VCaP (cell line): ENCODE measurements at regions not wholly inside any gene's neighbourhood (a gene's known extent, or its start where the extent isn't known, plus 50 kb on each side); places are given as distances from the start of the nearest gene placed in this dataset.

Experiments
- H3K27ac ChIP-seq: fragments of 450-650 bp; 2 replicates; pipeline ENCODE4 v1.5.1; 2017
- TF ChIP-seq, protein P1 (sequence below): fragments of 450-650 bp; conservative IDR thresholded peaks from 2 replicates; pipeline ENCODE4 v1.5.1; 2017; ENCODE audit warnings: mild to moderate bottlenecking, moderate library complexity

- no peak overlapping the region for H3K27ac ChIP-seq
- TF ChIP-seq, protein P1, sequence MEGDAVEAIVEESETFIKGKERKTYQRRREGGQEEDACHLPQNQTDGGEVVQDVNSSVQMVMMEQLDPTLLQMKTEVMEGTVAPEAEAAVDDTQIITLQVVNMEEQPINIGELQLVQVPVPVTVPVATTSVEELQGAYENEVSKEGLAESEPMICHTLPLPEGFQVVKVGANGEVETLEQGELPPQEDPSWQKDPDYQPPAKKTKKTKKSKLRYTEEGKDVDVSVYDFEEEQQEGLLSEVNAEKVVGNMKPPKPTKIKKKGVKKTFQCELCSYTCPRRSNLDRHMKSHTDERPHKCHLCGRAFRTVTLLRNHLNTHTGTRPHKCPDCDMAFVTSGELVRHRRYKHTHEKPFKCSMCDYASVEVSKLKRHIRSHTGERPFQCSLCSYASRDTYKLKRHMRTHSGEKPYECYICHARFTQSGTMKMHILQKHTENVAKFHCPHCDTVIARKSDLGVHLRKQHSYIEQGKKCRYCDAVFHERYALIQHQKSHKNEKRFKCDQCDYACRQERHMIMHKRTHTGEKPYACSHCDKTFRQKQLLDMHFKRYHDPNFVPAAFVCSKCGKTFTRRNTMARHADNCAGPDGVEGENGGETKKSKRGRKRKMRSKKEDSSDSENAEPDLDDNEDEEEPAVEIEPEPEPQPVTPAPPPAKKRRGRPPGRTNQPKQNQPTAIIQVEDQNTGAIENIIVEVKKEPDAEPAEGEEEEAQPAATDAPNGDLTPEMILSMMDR, result no peak
Observed at GRCh38 chr2:201969241-201969937, 64.3 kb upstream of the FZD7 start.

- no peak overlapping the region for H3K27ac ChIP-seq
- TF ChIP-seq, protein P1, result no peak
Observed at GRCh38 chr2:201969938-201970785, 63.5 kb upstream of the FZD7 start.

- H3K27ac ChIP-seq, result no peak overlapping the region
- TF ChIP-seq, protein P1, result no peak
Observed at GRCh38 chr2:201970786-201971108, 62.9 kb upstream of the FZD7 start.

DNA sequence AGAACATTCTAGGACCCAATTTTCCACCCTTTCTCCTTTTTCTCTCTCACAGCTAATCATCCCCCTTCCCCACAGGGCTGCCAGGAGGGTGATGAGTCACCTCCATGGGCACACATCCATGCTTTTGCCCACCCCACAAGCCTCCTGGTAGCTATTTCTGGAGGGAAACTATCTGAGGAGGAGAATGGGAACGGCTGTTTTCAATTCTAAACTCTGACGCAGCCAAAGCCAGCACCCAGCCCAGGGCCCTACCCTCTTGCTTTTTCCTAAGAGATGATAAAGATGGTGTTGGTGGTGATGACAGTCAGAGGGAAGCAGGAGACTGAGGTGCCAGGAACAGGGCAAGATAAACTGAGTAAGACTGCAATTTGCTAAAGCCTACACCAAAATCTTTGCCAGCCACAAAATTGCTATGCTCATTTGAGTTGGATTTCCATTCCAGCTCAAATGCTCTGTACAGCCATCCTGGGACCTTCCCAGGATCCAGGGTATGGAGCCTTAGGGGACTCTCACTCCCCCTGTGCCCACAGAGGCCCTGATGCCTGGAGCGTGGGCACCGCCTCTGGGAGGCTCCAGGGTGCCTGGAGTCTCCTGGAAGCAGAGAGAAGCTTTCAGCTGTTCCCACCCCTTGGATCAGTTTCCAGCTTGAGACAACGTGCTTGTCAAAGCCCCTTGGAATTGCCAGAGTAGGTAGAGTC lies 62.0 kb upstream of the FZD7 start:
- TF ChIP-seq, protein P1, result no peak
- H3K27ac ChIP-seq, result no peak overlapping the region

GRCh38 chr2:201972621-201973255 lies 60.9 kb upstream of the FZD7 start:
- TF ChIP-seq, protein P1, result no peak
- H3K27ac ChIP-seq, result no peak overlapping the region

DNA sequence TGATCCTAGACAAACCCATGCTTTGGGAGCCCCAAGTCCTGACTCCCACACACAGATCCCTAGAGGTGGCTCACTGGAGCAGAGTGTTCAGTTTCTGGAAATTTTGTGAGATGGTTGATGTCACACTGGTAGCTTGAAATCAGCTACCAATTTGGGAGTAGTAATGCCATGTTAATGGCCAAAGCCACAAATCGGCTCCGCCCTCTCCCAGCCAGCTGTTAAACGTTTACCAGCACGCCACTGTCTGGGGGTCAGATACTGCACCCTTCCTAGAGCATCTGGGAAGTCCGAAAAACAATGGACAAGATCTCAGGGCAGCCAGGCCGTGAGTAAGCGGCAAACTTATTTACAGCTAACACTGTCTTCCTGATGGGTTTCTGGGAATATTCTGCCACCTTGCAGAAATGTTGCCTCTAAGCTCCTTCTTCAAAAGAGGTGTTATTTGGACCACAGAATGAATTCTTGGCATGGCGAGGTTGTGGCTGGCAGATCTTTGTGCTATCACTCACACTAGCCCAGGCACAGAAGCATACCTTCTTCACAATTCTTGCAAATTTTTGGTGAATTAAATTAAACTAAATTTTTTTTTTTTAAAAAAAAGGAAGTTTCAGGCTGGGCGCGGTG lies 60.2 kb upstream of the FZD7 start:
- TF ChIP-seq, protein P1, result no peak
- no peak overlapping the region for H3K27ac ChIP-seq
